ENCODE measurements at regions not wholly inside any gene's neighbourhood (a gene's known extent, or its start where the extent isn't known, plus 50 kb on each side); places are given as distances from the start of the nearest gene placed in this dataset.
A peak's percentile ranks its signal among the peaks of the same experiment; 100 is the strongest.

- no peak for TF ChIP-seq EZH2phosphoT487 (IDR thresholded peaks at IDR 0.05; ENCODE audit: low read depth)
Observed at GRCh38 chr2:155599834-155600233, 732.7 kb downstream of the NR4A2 start.

GRCh38 chr2:155583674-155584195 lies 748.8 kb downstream of the NR4A2 start:
- no peaks in the 10 kb centered on the region for H3K36me3 ChIP-seq (replicated peaks; ENCODE audit: low read depth, low read length)
- H3K27me3 ChIP-seq (ENCODE audit: low read depth, low read length), result no peaks in the 10 kb centered on the region
- TF ChIP-seq EZH2phosphoT487 (IDR thresholded peaks at IDR 0.05; ENCODE audit: low read depth) (no peak), CTCF (IDR thresholded peaks at IDR 0.05; ENCODE audit: low read depth, low read length) (no peak)
- H3K4me2 ChIP-seq (ENCODE audit: low read length), result no peak overlapping the region
- H3K4me1 ChIP-seq (ENCODE audit: low read length), result no peaks in the 10 kb centered on the region
- no peaks in the 10 kb centered on the region for H3K79me2 ChIP-seq (ENCODE audit: low read length)
- H3K4me3 ChIP-seq (ENCODE audit: low read length), result no peak overlapping the region
- no peaks in the 10 kb centered on the region for H3K9me3 ChIP-seq (ENCODE audit: insufficient read depth, low read length)
- H3K9ac ChIP-seq (ENCODE audit: low read length), result no peak overlapping the region
- H3K27ac ChIP-seq (ENCODE audit: low read length), result no peak overlapping the region
- no peak overlapping the region for H2AFZ ChIP-seq (ENCODE audit: low read depth, low read length)
- H4K20me1 ChIP-seq (ENCODE audit: insufficient read depth, low read length), result no peaks in the 10 kb centered on the region

More at GRCh38 chr2:155599834-155600233, 732.7 kb downstream of the NR4A2 start:
- H4K20me1 ChIP-seq (ENCODE audit: insufficient read depth, low read length), result no peaks in the 10 kb centered on the region
- H3K4me1 ChIP-seq (ENCODE audit: low read length), result no peaks in the 10 kb centered on the region
- H3K9ac ChIP-seq (ENCODE audit: low read length), result no peak overlapping the region
- H3K36me3 ChIP-seq (replicated peaks; ENCODE audit: low read depth, low read length), result no peaks in the 10 kb centered on the region
- H3K27me3 ChIP-seq (ENCODE audit: low read depth, low read length), result no peaks in the 10 kb centered on the region
- H3K79me2 ChIP-seq (ENCODE audit: low read length), result no peaks in the 10 kb centered on the region
- no peak overlapping the region for H3K27ac ChIP-seq (ENCODE audit: low read length)
- no peak overlapping the region for H3K4me2 ChIP-seq (ENCODE audit: low read length)
- no peak overlapping the region for H2AFZ ChIP-seq (ENCODE audit: low read depth, low read length)
- H3K9me3 ChIP-seq (ENCODE audit: insufficient read depth, low read length), result no peaks in the 10 kb centered on the region
- no peak overlapping the region for H3K4me3 ChIP-seq (ENCODE audit: low read length)

- Histone ChIP-seq H3K9ac (ENCODE audit: low read length) (no peak overlapping the region), H3K79me2 (ENCODE audit: low read length) (no peaks in the 10 kb centered on the region), H2AFZ (ENCODE audit: low read depth, low read length) (0 out of 2 replicates have a peak overlapping the region, but pooled peaks have one; percentile 32)
Observed at GRCh38 chr2:155574941-155575340, 757.6 kb downstream of the NR4A2 start.

GRCh38 chr2:155547571-155547970 lies 785.0 kb downstream of the NR4A2 start:
- no peak overlapping the region for H2AFZ ChIP-seq (ENCODE audit: low read depth, low read length)

More at GRCh38 chr2:155574941-155575340, 757.6 kb downstream of the NR4A2 start:
- TF ChIP-seq EZH2phosphoT487 (IDR thresholded peaks at IDR 0.05; ENCODE audit: low read depth) (no peak), CTCF (IDR thresholded peaks at IDR 0.05; ENCODE audit: low read depth, low read length) (no peak)
- Histone ChIP-seq H3K27ac (ENCODE audit: low read length) (no peak overlapping the region), H3K4me2 (ENCODE audit: low read length) (no peak overlapping the region), H3K9me3 (ENCODE audit: insufficient read depth, low read length) (no peaks in the 10 kb centered on the region), H3K4me1 (ENCODE audit: low read length) (peaks cover 5% of the 10 kb centered on the region; the same call in 1 of the 2 replicates), H3K36me3 (replicated peaks; ENCODE audit: low read depth, low read length) (no peaks in the 10 kb centered on the region), H3K27me3 (ENCODE audit: low read depth, low read length) (no peaks in the 10 kb centered on the region), H3K4me3 (ENCODE audit: low read length) (no peak overlapping the region), H4K20me1 (ENCODE audit: insufficient read depth, low read length) (no peaks in the 10 kb centered on the region)

More at GRCh38 chr2:155547571-155547970, 785.0 kb downstream of the NR4A2 start:
- Histone ChIP-seq H3K9ac (ENCODE audit: low read length) (no peak overlapping the region), H3K4me3 (ENCODE audit: low read length) (no peak overlapping the region), H3K27ac (ENCODE audit: low read length) (no peak overlapping the region), H3K9me3 (ENCODE audit: insufficient read depth, low read length) (no peaks in the 10 kb centered on the region), H3K4me2 (ENCODE audit: low read length) (no peak overlapping the region), H3K27me3 (ENCODE audit: low read depth, low read length) (no peaks in the 10 kb centered on the region), H4K20me1 (ENCODE audit: insufficient read depth, low read length) (no peaks in the 10 kb centered on the region), H3K36me3 (replicated peaks; ENCODE audit: low read depth, low read length) (no peaks in the 10 kb centered on the region), H3K4me1 (ENCODE audit: low read length) (no peaks in the 10 kb centered on the region), H3K79me2 (ENCODE audit: low read length) (no peaks in the 10 kb centered on the region)
- TF ChIP-seq EZH2phosphoT487 (IDR thresholded peaks at IDR 0.05; ENCODE audit: low read depth) (no peak), CTCF (IDR thresholded peaks at IDR 0.05; ENCODE audit: low read depth, low read length) (no peak)
